ENCODE measurements at regions not wholly inside any gene's neighbourhood (a gene's known extent, or its start where the extent isn't known, plus 50 kb on each side); places are given as distances from the start of the nearest gene placed in this dataset.

GRCh38 chr22:47987885-47988515 is 1225.5 kb downstream of the TBC1D22A start:
- Histone ChIP-seq H3K27ac (no peak overlapping the region), H3K4me3 (no peak overlapping the region), H3K4me1 (ENCODE audit: insufficient read depth) (no peaks in the 10 kb centered on the region), H4K20me1 (ENCODE audit: insufficient read depth) (no peaks in the 10 kb centered on the region), H3K9me2 (ENCODE audit: insufficient read depth) (no peaks in the 10 kb centered on the region), H3K27me3 (replicated peaks; ENCODE audit: insufficient read depth) (no peaks in the 10 kb centered on the region), H3F3A (ENCODE audit: insufficient read depth) (no peaks in the 10 kb centered on the region), H3K9me3 (ENCODE audit: low read depth) (no peaks in the 10 kb centered on the region), H3K36me3 (ENCODE audit: low read depth) (no peaks in the 10 kb centered on the region), H3K4me2 (ENCODE audit: unreplicated experiment) (no peak overlapping the region), H3K9ac (no peak overlapping the region), H3K79me2 (ENCODE audit: insufficient read depth) (no peaks in the 10 kb centered on the region), H2AFZ (no peak overlapping the region)
- in situ Hi-C loops (cut with MboI), result no loop called here
- 1 to 5% methylated on average over 2 of the region's 2 CpGs for WGBS, 2 experiments (ENCODE audit: low coverage in 1 of 2, low lambda C conversion rate in 2 of 2, missing lambda C conversion rate in 2 of 2)
- no peak for DNase-seq
- TF ChIP-seq EZH2 (IDR thresholded peaks at IDR 0.05; ENCODE audit: insufficient read depth, poor library complexity, severe bottlenecking), result no peak
- no peak for TF ChIP-seq EZH2phosphoT487 (IDR thresholded peaks at IDR 0.05; ENCODE audit: insufficient read depth, low read depth)

DNA sequence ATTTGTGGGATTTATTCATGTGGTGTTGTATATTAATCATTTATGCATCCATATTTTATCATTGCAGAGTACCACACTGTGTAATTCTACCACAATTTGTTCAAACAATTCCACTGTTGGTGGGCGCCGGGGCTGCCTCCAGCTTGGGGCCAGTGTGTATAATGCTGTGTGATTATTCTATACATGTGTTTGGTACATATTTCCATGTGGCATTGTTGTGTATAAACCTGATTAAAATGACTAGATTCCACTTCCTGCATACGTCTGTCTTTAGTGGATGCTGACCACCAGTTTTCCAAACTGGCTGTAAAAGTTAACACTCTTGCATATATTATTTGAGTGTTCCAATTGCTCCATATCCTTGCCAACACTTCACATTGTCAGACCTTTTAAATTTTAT is 1213.8 kb downstream of the TBC1D22A start:
- TF ChIP-seq EZH2 (IDR thresholded peaks at IDR 0.05; ENCODE audit: insufficient read depth, poor library complexity, severe bottlenecking) (no peak), EZH2phosphoT487 (IDR thresholded peaks at IDR 0.05; ENCODE audit: insufficient read depth, low read depth) (no peak)
- Histone ChIP-seq H3F3A (ENCODE audit: insufficient read depth) (no peaks in the 10 kb centered on the region), H3K4me1 (ENCODE audit: insufficient read depth) (no peaks in the 10 kb centered on the region), H3K9me3 (ENCODE audit: low read depth) (peaks cover 5% of the 10 kb centered on the region), H3K9ac (no peak overlapping the region), H3K9me2 (ENCODE audit: insufficient read depth) (no peaks in the 10 kb centered on the region), H3K36me3 (ENCODE audit: low read depth) (no peaks in the 10 kb centered on the region), H4K20me1 (ENCODE audit: insufficient read depth) (no peaks in the 10 kb centered on the region), H3K4me3 (no peak overlapping the region), H3K27me3 (replicated peaks; ENCODE audit: insufficient read depth) (no peaks in the 10 kb centered on the region), H3K79me2 (ENCODE audit: insufficient read depth) (no peaks in the 10 kb centered on the region), H3K4me2 (ENCODE audit: unreplicated experiment) (no peak overlapping the region), H2AFZ (no peak overlapping the region), H3K27ac (no peak overlapping the region)
- in situ Hi-C loops (cut with MboI), result no loop called here
- 38 to 46% methylated on average over 3 of the region's 3 CpGs for WGBS, 2 experiments (ENCODE audit: low coverage in 1 of 2, low lambda C conversion rate in 2 of 2, missing lambda C conversion rate in 2 of 2)
- no peak for DNase-seq

DNA sequence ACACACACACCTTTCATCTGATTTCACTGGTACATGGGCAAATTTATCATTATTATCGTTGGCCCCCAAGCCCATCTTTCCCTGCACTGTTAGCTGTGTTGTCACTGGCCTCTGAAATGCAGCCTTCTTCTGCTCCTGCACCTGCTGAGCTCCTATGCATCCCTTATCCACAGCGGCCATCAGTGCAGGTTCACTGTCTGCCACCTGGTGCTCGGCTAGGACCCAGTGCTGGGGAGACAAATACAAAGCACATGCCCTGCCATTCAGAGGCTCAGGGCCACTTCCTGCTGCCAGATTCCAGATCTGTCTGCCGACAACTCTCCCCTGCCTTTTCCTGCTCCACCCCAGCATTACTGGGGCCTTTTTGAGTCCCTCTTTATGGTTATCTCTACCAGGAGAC is 1205.4 kb downstream of the TBC1D22A start:
- 19 to 21% methylated on average over 4 of the region's 4 CpGs for WGBS, 2 experiments (ENCODE audit: low coverage in 1 of 2, low lambda C conversion rate in 2 of 2, missing lambda C conversion rate in 2 of 2)

GRCh38 chr22:47966316-47966715 is 1203.9 kb downstream of the TBC1D22A start:
- DNase-seq, result no peak
- Histone ChIP-seq H3F3A (ENCODE audit: insufficient read depth) (no peaks in the 10 kb centered on the region), H2AFZ (no peak overlapping the region), H3K27me3 (replicated peaks; ENCODE audit: insufficient read depth) (no peaks in the 10 kb centered on the region), H4K20me1 (ENCODE audit: insufficient read depth) (no peaks in the 10 kb centered on the region), H3K27ac (no peak overlapping the region), H3K9me3 (ENCODE audit: low read depth) (no peaks in the 10 kb centered on the region), H3K4me2 (ENCODE audit: unreplicated experiment) (no peak overlapping the region), H3K4me1 (ENCODE audit: insufficient read depth) (no peaks in the 10 kb centered on the region), H3K36me3 (ENCODE audit: low read depth) (no peaks in the 10 kb centered on the region), H3K9me2 (ENCODE audit: insufficient read depth) (no peaks in the 10 kb centered on the region), H3K9ac (no peak overlapping the region), H3K79me2 (ENCODE audit: insufficient read depth) (no peaks in the 10 kb centered on the region), H3K4me3 (no peak overlapping the region)
- in situ Hi-C loops (cut with MboI), result no loop called here
- TF ChIP-seq EZH2 (IDR thresholded peaks at IDR 0.05; ENCODE audit: insufficient read depth, poor library complexity, severe bottlenecking) (no peak), EZH2phosphoT487 (IDR thresholded peaks at IDR 0.05; ENCODE audit: insufficient read depth, low read depth) (no peak)
- WGBS, 2 experiments (ENCODE audit: low coverage in 1 of 2, low lambda C conversion rate in 2 of 2, missing lambda C conversion rate in 2 of 2), result 26 to 28% methylated on average over 6 of the region's 6 CpGs

More for the DNA sequence above, 1205.4 kb downstream of the TBC1D22A start:
- Histone ChIP-seq H4K20me1 (ENCODE audit: insufficient read depth) (no peaks in the 10 kb centered on the region), H3F3A (ENCODE audit: insufficient read depth) (no peaks in the 10 kb centered on the region), H3K27ac (no peak overlapping the region), H3K9me3 (ENCODE audit: low read depth) (no peaks in the 10 kb centered on the region), H3K27me3 (replicated peaks; ENCODE audit: insufficient read depth) (no peaks in the 10 kb centered on the region), H3K4me1 (ENCODE audit: insufficient read depth) (no peaks in the 10 kb centered on the region), H3K4me3 (no peak overlapping the region), H3K36me3 (ENCODE audit: low read depth) (no peaks in the 10 kb centered on the region), H3K9me2 (ENCODE audit: insufficient read depth) (no peaks in the 10 kb centered on the region), H2AFZ (no peak overlapping the region), H3K9ac (no peak overlapping the region), H3K79me2 (ENCODE audit: insufficient read depth) (no peaks in the 10 kb centered on the region), H3K4me2 (ENCODE audit: unreplicated experiment) (no peak overlapping the region)
- TF ChIP-seq EZH2 (IDR thresholded peaks at IDR 0.05; ENCODE audit: insufficient read depth, poor library complexity, severe bottlenecking), result no peak
- no peak for TF ChIP-seq EZH2phosphoT487 (IDR thresholded peaks at IDR 0.05; ENCODE audit: insufficient read depth, low read depth)
- in situ Hi-C loops (cut with MboI), result no loop called here
- DNase-seq, result no peak

- Histone ChIP-seq H3K4me1 (ENCODE audit: insufficient read depth) (no peaks in the 10 kb centered on the region), H3K4me3 (no peak overlapping the region), H3K9ac (no peak overlapping the region), H3K27me3 (replicated peaks; ENCODE audit: insufficient read depth) (no peaks in the 10 kb centered on the region), H3K9me2 (ENCODE audit: insufficient read depth) (no peaks in the 10 kb centered on the region), H2AFZ (no peak overlapping the region), H3K9me3 (ENCODE audit: low read depth) (no peaks in the 10 kb centered on the region), H3F3A (ENCODE audit: insufficient read depth) (no peaks in the 10 kb centered on the region), H3K79me2 (ENCODE audit: insufficient read depth) (no peaks in the 10 kb centered on the region), H3K4me2 (ENCODE audit: unreplicated experiment) (no peak overlapping the region), H4K20me1 (ENCODE audit: insufficient read depth) (no peaks in the 10 kb centered on the region), H3K27ac (no peak overlapping the region), H3K36me3 (ENCODE audit: low read depth) (no peaks in the 10 kb centered on the region)
- WGBS, 2 experiments (ENCODE audit: low coverage in 1 of 2, low lambda C conversion rate in 2 of 2, missing lambda C conversion rate in 2 of 2), result 65 to 70% methylated on average over 3 of the region's 3 CpGs
- in situ Hi-C loops (cut with MboI), result no loop called here
- TF ChIP-seq EZH2phosphoT487 (IDR thresholded peaks at IDR 0.05; ENCODE audit: insufficient read depth, low read depth) (no peak), EZH2 (IDR thresholded peaks at IDR 0.05; ENCODE audit: insufficient read depth, poor library complexity, severe bottlenecking) (no peak)
- no peak for DNase-seq
Observed at GRCh38 chr22:47965896-47966295, 1203.4 kb downstream of the TBC1D22A start.
